ENCODE measurements at regions not wholly inside any gene's neighbourhood (a gene's known extent, or its start where the extent isn't known, plus 50 kb on each side); places are given as distances from the start of the nearest gene placed in this dataset.

- TF ChIP-seq CTCF (IDR thresholded peaks at IDR 0.05): no peak
- ATAC-seq (ENCODE audit: low FRiP score) (no peak), DNase-seq (ENCODE audit: low spot score) (no peak)
These were observed 547.8 kb upstream of the CITED2 start for GRCh38 chr6:139922236-139922635.

- ATAC-seq (ENCODE audit: low FRiP score) (no peak), DNase-seq (ENCODE audit: low spot score) (no peak)
These were observed 546.3 kb upstream of the CITED2 start for GRCh38 chr6:139920776-139921100.

GRCh38 chr6:139920027-139920775, 545.8 kb upstream of the CITED2 start:
- ATAC-seq (ENCODE audit: low FRiP score) (no peak), DNase-seq (ENCODE audit: low spot score) (no peak)
- TF ChIP-seq CTCF (IDR thresholded peaks at IDR 0.05): no peak

More at GRCh38 chr6:139920776-139921100, 546.3 kb upstream of the CITED2 start:
- TF ChIP-seq CTCF (IDR thresholded peaks at IDR 0.05): no peak

GRCh38 chr6:139919107-139920026, 544.9 kb upstream of the CITED2 start:
- no peak for DNase-seq (ENCODE audit: low spot score)
- no peak for TF ChIP-seq CTCF (IDR thresholded peaks at IDR 0.05)
- no peak for ATAC-seq (ENCODE audit: low FRiP score)

- TF ChIP-seq CTCF (IDR thresholded peaks at IDR 0.05): no peak
- DNase-seq (ENCODE audit: low spot score): no peak
- ATAC-seq (ENCODE audit: low FRiP score): no peak
These were observed 543.6 kb upstream of the CITED2 start for GRCh38 chr6:139917951-139918630.

- TF ChIP-seq CTCF (IDR thresholded peaks at IDR 0.05): no peak
- no peak for DNase-seq (ENCODE audit: low spot score)
- no peak for ATAC-seq (ENCODE audit: low FRiP score)
These were observed 540.5 kb upstream of the CITED2 start for GRCh38 chr6:139914910-139915309.
